PFSK-1 (cell line): ENCODE measurements at regions not wholly inside any gene's neighbourhood (a gene's known extent, or its start where the extent isn't known, plus 50 kb on each side); places are given as distances from the start of the nearest gene placed in this dataset.

ENCODE experiments used
- FOXP2 ChIP-seq: optimal IDR thresholded peaks from 2 replicates; pipeline ENCODE3; 2011; ENCODE audit warnings: borderline replicate concordance, control low read depth, inconsistent platforms; ENCODE audit not compliant: insufficient read depth; ENCODE audit errors: extremely low read length, extremely low read depth
- POLR2AphosphoS5 ChIP-seq: IDR thresholded peaks from 2 replicates; pipeline ENCODE4 v1.6.1; 2012; ENCODE audit warnings: low read depth, mild to moderate bottlenecking, control low read depth, low read length, moderate library complexity
- REST ChIP-seq, 2 experiments: IDR thresholded peaks; 2 replicates each; pipeline versions ENCODE4 v1.6.1 to v1.8.0; 2011 to 2012; ENCODE audit warnings: low read depth in 2 of 2, low read length in 2 of 2, control low read depth in 1 of 2, inconsistent platforms in 1 of 2, mild to moderate bottlenecking in 1 of 2, moderate library complexity in 1 of 2; ENCODE audit not compliant: insufficient read depth in 1 of 2
- SIN3A ChIP-seq: IDR thresholded peaks from 2 replicates; pipeline ENCODE4 v1.6.1; 2012; ENCODE audit warnings: mild to moderate bottlenecking, low read length, moderate library complexity, borderline replicate concordance; ENCODE audit not compliant: insufficient read depth
- TAF1 ChIP-seq: IDR thresholded peaks from 2 replicates; pipeline ENCODE4 v1.6.1; 2012; ENCODE audit warnings: low read length, control low read depth, borderline replicate concordance; ENCODE audit not compliant: insufficient read depth

- no peak for TF ChIP-seq TAF1
- TF ChIP-seq REST (IDR thresholded peaks at IDR 0.05; ENCODE audit: insufficient read depth in 1 of 2, low read depth in 2 of 2, low read length in 2 of 2): no peak
- TF ChIP-seq SIN3A: no peak
- no peak for TF ChIP-seq POLR2AphosphoS5
- TF ChIP-seq FOXP2: no peak
These were observed 77.8 kb upstream of the VGLL4 start for GRCh38 chr3:11721479-11721878.
